Astrocyte of the cerebellum (primary cell): ENCODE measurements at regions not wholly inside any gene's neighbourhood (a gene's known extent, or its start where the extent isn't known, plus 50 kb on each side); places are given as distances from the start of the nearest gene placed in this dataset.

Experiments used
- DNase-seq: peaks from one replicate; pipeline ENCODE4 v3.0.0-alpha.2; 2011; ENCODE audit warnings: low read depth
- H3K4me3 ChIP-seq: 2 replicates; pipeline ENCODE4 v1.5.1; 2011; ENCODE audit warnings: mild to moderate bottlenecking, low read depth, low read length, moderate library complexity
- CTCF ChIP-seq: IDR thresholded peaks from 2 replicates; pipeline ENCODE4 v1.5.1; 2012; ENCODE audit warnings: low read length, low read depth, moderate library complexity, mild to moderate bottlenecking; ENCODE audit errors: missing control alignments
- in situ Hi-C: cut with HindIII; loops from 2 replicates; pipeline ENCODE4 v1.10.0; 2017; ENCODE audit warnings: low sequenced_read_pairs

- no peak overlapping the region for H3K4me3 ChIP-seq
- in situ Hi-C loops, result no loop called here
- no peak for TF ChIP-seq CTCF
- no peak for DNase-seq
These were observed 152.9 kb upstream of the MAP1B start for GRCh38 chr5:71954329-71954728.

DNA sequence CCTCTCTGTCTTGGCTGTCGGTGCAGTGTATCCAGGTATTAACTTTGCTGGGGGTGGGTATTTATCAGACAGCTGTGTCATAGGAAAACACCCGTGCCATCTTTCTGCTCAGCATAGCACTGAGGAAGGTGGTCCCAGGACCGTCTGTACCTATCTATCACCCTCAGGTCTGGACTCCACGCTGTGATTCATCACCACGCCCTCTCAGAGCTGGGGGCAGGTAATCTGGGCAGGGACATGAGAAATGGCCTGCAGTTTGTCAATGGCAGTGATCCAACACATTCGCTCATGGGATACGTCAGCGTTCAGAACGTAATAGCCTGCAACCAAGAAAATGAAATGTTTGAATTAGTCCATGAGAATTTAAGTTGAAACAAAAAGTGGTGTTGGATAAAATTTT is 151.6 kb upstream of the MAP1B start:
- H3K4me3 ChIP-seq, result no peak overlapping the region
- in situ Hi-C loops, result no loop called here
- no peak for TF ChIP-seq CTCF
- DNase-seq, result no peak

- no peak for TF ChIP-seq CTCF
- in situ Hi-C loops, result no loop called here
- DNase-seq, result no peak
- H3K4me3 ChIP-seq, result no peak overlapping the region
These were observed 149.9 kb upstream of the MAP1B start for GRCh38 chr5:71957292-71957898.

DNA sequence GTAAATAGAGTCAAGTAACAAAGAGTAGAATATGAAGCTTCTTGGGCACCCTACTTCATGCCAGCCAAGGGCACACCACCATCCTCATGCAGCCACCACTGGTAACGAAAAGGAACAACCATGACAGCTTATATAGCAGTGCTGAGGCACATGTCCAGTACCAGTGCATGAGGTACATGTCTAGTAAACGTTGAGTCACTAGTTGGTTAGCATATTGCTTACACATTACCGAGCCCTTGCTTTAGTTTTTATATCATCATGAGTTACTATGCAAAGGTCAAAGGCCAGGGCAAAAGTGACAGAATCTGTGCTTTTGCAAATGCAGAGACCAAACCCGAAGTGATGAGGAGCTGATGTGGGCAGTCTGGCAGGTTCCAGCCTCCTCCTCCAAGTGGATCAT is 147.1 kb upstream of the MAP1B start:
- no peak for DNase-seq
- H3K4me3 ChIP-seq, result no peak overlapping the region
- TF ChIP-seq CTCF, result no peak
- in situ Hi-C loops, result no loop called here

- H3K4me3 ChIP-seq, result no peak overlapping the region
- no peak for TF ChIP-seq CTCF
- no peak for DNase-seq
- in situ Hi-C loops, result no loop called here
These were observed 145.5 kb upstream of the MAP1B start for GRCh38 chr5:71961786-71962185.

DNA sequence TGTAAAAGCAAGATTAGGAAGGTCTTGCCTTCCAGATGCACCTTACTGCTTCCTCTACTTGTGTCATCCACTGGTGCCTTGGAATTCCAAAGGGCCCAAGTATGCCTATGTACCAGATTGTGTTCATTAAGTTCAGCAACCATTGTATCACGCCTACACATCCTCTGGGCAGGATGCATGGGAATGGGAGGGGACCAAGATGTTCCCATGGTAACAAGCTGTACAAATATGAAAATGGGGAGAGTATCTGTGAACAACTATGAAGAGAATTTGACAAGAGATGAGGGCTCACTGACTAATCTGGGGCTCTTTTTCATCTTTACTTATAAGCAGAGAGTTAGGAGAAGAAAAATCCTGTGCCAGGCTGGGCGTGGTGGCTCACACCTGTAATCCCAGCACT is 137.8 kb upstream of the MAP1B start:
- TF ChIP-seq CTCF, result no peak
- no peak for DNase-seq
- in situ Hi-C loops, result no loop called here
- no peak overlapping the region for H3K4me3 ChIP-seq

GRCh38 chr5:71971862-71972261 is 135.4 kb upstream of the MAP1B start:
- in situ Hi-C loops, result no loop called here
- TF ChIP-seq CTCF, result no peak
- H3K4me3 ChIP-seq, result no peak overlapping the region
- no peak for DNase-seq
